Neural cell (in vitro differentiated cells): ENCODE measurements at regions not wholly inside any gene's neighbourhood (a gene's known extent, or its start where the extent isn't known, plus 50 kb on each side); places are given as distances from the start of the nearest gene placed in this dataset.

ENCODE experiments used
- EZH2 ChIP-seq: fragments of 200-600, 300-800 bp; shearing (Covaris generic), sonication (generic); IDR thresholded peaks from 2 replicates; pipeline ENCODE4 v1.6.1; 2014; ENCODE audit warnings: antibody characterized with exemption, low read length, borderline replicate concordance, mild to moderate bottlenecking; ENCODE audit not compliant: insufficient read depth, poor library complexity, severe bottlenecking
- POLR2AphosphoS5 ChIP-seq: IDR thresholded peaks from 2 replicates; pipeline ENCODE4 v1.6.1; 2012
- RAD21 ChIP-seq: fragments of 450-650 bp; conservative IDR thresholded peaks from 2 replicates; pipeline ENCODE4 v1.6.1; 2014; ENCODE audit warnings: antibody characterized with exemption, mild to moderate bottlenecking, moderate library complexity
- SMC3 ChIP-seq: fragments of 450-650 bp; conservative IDR thresholded peaks from 2 replicates; pipeline ENCODE4 v1.6.1; 2014; ENCODE audit warnings: antibody characterized with exemption, mild to moderate bottlenecking, moderate library complexity; ENCODE audit not compliant: poor library complexity
- TAF1 ChIP-seq: IDR thresholded peaks from 2 replicates; pipeline ENCODE4 v1.6.1; 2012; ENCODE audit warnings: low read depth
- TF ChIP-seq, protein P1 (sequence below): fragments of 450-650 bp; IDR thresholded peaks from 2 replicates; pipeline ENCODE4 v1.5.1; 2014; ENCODE audit warnings: antibody characterized with exemption, mild to moderate bottlenecking, moderate library complexity; ENCODE audit not compliant: poor library complexity, severe bottlenecking
- TF ChIP-seq, protein P2 (sequence below): IDR thresholded peaks from 2 replicates; pipeline ENCODE4 v1.6.1; 2012; ENCODE audit warnings: borderline replicate concordance

- TF ChIP-seq, protein P1, sequence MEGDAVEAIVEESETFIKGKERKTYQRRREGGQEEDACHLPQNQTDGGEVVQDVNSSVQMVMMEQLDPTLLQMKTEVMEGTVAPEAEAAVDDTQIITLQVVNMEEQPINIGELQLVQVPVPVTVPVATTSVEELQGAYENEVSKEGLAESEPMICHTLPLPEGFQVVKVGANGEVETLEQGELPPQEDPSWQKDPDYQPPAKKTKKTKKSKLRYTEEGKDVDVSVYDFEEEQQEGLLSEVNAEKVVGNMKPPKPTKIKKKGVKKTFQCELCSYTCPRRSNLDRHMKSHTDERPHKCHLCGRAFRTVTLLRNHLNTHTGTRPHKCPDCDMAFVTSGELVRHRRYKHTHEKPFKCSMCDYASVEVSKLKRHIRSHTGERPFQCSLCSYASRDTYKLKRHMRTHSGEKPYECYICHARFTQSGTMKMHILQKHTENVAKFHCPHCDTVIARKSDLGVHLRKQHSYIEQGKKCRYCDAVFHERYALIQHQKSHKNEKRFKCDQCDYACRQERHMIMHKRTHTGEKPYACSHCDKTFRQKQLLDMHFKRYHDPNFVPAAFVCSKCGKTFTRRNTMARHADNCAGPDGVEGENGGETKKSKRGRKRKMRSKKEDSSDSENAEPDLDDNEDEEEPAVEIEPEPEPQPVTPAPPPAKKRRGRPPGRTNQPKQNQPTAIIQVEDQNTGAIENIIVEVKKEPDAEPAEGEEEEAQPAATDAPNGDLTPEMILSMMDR, result no peak
- TF ChIP-seq POLR2AphosphoS5 (no peak), TAF1 (no peak), SMC3 (no peak), EZH2 (no peak), RAD21 (no peak)
- TF ChIP-seq, protein P2, sequence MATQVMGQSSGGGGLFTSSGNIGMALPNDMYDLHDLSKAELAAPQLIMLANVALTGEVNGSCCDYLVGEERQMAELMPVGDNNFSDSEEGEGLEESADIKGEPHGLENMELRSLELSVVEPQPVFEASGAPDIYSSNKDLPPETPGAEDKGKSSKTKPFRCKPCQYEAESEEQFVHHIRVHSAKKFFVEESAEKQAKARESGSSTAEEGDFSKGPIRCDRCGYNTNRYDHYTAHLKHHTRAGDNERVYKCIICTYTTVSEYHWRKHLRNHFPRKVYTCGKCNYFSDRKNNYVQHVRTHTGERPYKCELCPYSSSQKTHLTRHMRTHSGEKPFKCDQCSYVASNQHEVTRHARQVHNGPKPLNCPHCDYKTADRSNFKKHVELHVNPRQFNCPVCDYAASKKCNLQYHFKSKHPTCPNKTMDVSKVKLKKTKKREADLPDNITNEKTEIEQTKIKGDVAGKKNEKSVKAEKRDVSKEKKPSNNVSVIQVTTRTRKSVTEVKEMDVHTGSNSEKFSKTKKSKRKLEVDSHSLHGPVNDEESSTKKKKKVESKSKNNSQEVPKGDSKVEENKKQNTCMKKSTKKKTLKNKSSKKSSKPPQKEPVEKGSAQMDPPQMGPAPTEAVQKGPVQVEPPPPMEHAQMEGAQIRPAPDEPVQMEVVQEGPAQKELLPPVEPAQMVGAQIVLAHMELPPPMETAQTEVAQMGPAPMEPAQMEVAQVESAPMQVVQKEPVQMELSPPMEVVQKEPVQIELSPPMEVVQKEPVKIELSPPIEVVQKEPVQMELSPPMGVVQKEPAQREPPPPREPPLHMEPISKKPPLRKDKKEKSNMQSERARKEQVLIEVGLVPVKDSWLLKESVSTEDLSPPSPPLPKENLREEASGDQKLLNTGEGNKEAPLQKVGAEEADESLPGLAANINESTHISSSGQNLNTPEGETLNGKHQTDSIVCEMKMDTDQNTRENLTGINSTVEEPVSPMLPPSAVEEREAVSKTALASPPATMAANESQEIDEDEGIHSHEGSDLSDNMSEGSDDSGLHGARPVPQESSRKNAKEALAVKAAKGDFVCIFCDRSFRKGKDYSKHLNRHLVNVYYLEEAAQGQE, result no peak
Measured at GRCh38 chr1:239943761-239944160, 147.9 kb upstream of the FMN2 start.
